IMR-90 (cell line): ENCODE measurements at regions not wholly inside any gene's neighbourhood (a gene's known extent, or its start where the extent isn't known, plus 50 kb on each side); places are given as distances from the start of the nearest gene placed in this dataset.

Experiments
- ATAC-seq: fragments of 200-7000 bp; cut with Tn5 transposase; 2 replicates; pipeline ENCODE4 v1.9.1; 2020; ENCODE audit warnings: low read depth, mild to moderate bottlenecking, moderate library complexity
- BruUV-seq: library from RNA; stranded (reverse); fragments of 400-500 nt; replicated peaks from 2 replicates; lab custom pipeline; 2021; lab: Mats Ljungman, UMichigan
- CTCF ChIA-PET: fragments of 300-600 bp; formaldehyde crosslinking; extraction: SDS; loops from one replicate; lab custom pipeline; 2021; ENCODE audit warnings: antibody characterized with exemption; lab: Yijun Ruan, JAX
- POLR2A ChIA-PET: fragments of 300-600 bp; sonication (Branson Sonifier 250); formaldehyde crosslinking; loops from one replicate; lab custom pipeline; 2022; ENCODE audit warnings: antibody characterized with exemption; ENCODE audit not compliant: unreplicated experiment; lab: Charles Lee
- DNase-seq: peaks from one replicate; pipeline ENCODE4 v3.0.0; 2013
- H2AFZ ChIP-seq: replicated peaks from 2 replicates; pipeline ENCODE3; 2013; ENCODE audit warnings: low read length, mild to moderate bottlenecking; ENCODE audit not compliant: poor library complexity
- H2AK5ac ChIP-seq: 2 replicates; pipeline ENCODE4 v1.6.1; 2013; ENCODE audit warnings: low read depth, low read length, inconsistent platforms
- H2AK9ac ChIP-seq: replicated peaks from 2 replicates; pipeline ENCODE3; 2013; ENCODE audit warnings: mild to moderate bottlenecking, low read depth, low read length, moderate library complexity; ENCODE audit not compliant: poor library complexity
- H2BK120ac ChIP-seq: 2 replicates; pipeline ENCODE4 v1.6.1; 2013; ENCODE audit warnings: low read depth, low read length, inconsistent platforms
- H2BK15ac ChIP-seq: 3 replicates; pipeline ENCODE4 v1.6.1; 2013; ENCODE audit warnings: low read depth, low read length, inconsistent platforms
- H2BK20ac ChIP-seq: 2 replicates; pipeline ENCODE4 v1.6.1; 2013; ENCODE audit warnings: low read depth, mild to moderate bottlenecking, inconsistent platforms, low read length, moderate library complexity
- H2BK5ac ChIP-seq: 2 replicates; pipeline ENCODE4 v1.6.1; 2013; ENCODE audit warnings: mild to moderate bottlenecking, low read depth, low read length, inconsistent platforms; ENCODE audit not compliant: poor library complexity, severe bottlenecking
- H3K14ac ChIP-seq: replicated peaks from 2 replicates; pipeline ENCODE4 v1.6.1; 2013; ENCODE audit warnings: low read depth, low read length, inconsistent platforms
- H3K18ac ChIP-seq: 2 replicates; pipeline ENCODE4 v1.6.1; 2013; ENCODE audit warnings: low read depth, low read length, control low read depth
- H3K23ac ChIP-seq: 2 replicates; pipeline ENCODE4 v1.6.1; 2013; ENCODE audit warnings: low read depth, low read length, inconsistent platforms
- H3K27ac ChIP-seq: 2 replicates; pipeline ENCODE4 v1.5.1; 2013; ENCODE audit warnings: mild to moderate bottlenecking, control low read depth, low read length; ENCODE audit not compliant: insufficient read depth
- H3K27me3 ChIP-seq: 2 replicates; pipeline ENCODE4 v1.6.1; 2013; ENCODE audit warnings: low read length; ENCODE audit not compliant: control insufficient read depth, insufficient read depth
- H3K36me3 ChIP-seq: 2 replicates; pipeline ENCODE4 v1.6.1; 2013; ENCODE audit warnings: low read length, mixed read lengths; ENCODE audit not compliant: control insufficient read depth, insufficient read depth
- H3K4ac ChIP-seq: 2 replicates; pipeline ENCODE4 v1.6.1; 2013; ENCODE audit warnings: low read depth, low read length, inconsistent platforms
- H3K4me1 ChIP-seq: 2 replicates; pipeline ENCODE4 v1.6.1; 2013; ENCODE audit warnings: low read length, mixed read lengths; ENCODE audit not compliant: control insufficient read depth, insufficient read depth
- H3K4me2 ChIP-seq: 2 replicates; pipeline ENCODE4 v1.6.1; 2013; ENCODE audit warnings: low read depth, mild to moderate bottlenecking, control low read depth, low read length, moderate library complexity
- H3K4me3 ChIP-seq: 2 replicates; pipeline ENCODE4 v1.5.1; 2013; ENCODE audit warnings: low read depth, mild to moderate bottlenecking, control low read depth, low read length, moderate library complexity; ENCODE audit not compliant: insufficient read depth
- H3K56ac ChIP-seq: 2 replicates; pipeline ENCODE4 v1.6.1; 2013; ENCODE audit warnings: low read length, inconsistent platforms; ENCODE audit not compliant: insufficient read depth; ENCODE audit errors: extremely low read depth
- H3K79me1 ChIP-seq, 2 experiments: 2 replicates each; pipeline ENCODE4 v1.6.1; 2013; ENCODE audit warnings: low read length in 2 of 2, inconsistent platforms in 1 of 2, low read depth in 1 of 2
- H3K9ac ChIP-seq: 2 replicates; pipeline ENCODE4 v1.6.1; 2013; ENCODE audit warnings: low read depth, low read length, control low read depth
- H3K9me1 ChIP-seq: 2 replicates; pipeline ENCODE4 v1.6.1; 2013; ENCODE audit warnings: low read length, inconsistent platforms; ENCODE audit not compliant: insufficient read depth
- H3K9me3 ChIP-seq: 2 replicates; pipeline ENCODE4 v1.6.1; 2013; ENCODE audit warnings: low read length; ENCODE audit not compliant: control insufficient read depth, insufficient read depth
- H4K20me1 ChIP-seq: 2 replicates; pipeline ENCODE4 v1.6.1; 2013; ENCODE audit warnings: low read length, inconsistent platforms; ENCODE audit not compliant: insufficient read depth
- H4K5ac ChIP-seq: 2 replicates; pipeline ENCODE4 v1.6.1; 2013; ENCODE audit warnings: mild to moderate bottlenecking, low read depth, low read length, control low read depth
- H4K8ac ChIP-seq, 2 experiments: 2 replicates each; pipeline ENCODE4 v1.6.1; 2013; ENCODE audit warnings: low read depth in 2 of 2, low read length in 2 of 2, control low read depth in 1 of 2, inconsistent platforms in 1 of 2
- H4K91ac ChIP-seq: 2 replicates; pipeline ENCODE4 v1.6.1; 2013; ENCODE audit warnings: low read depth, low read length, inconsistent platforms; ENCODE audit not compliant: insufficient read depth
- BHLHE40 ChIP-seq: fragments of 150-350 bp; IDR thresholded peaks from 2 replicates; pipeline ENCODE4 v1.6.1; 2016; ENCODE audit warnings: mild to moderate bottlenecking, low read depth, low read length
- CEBPB ChIP-seq: IDR thresholded peaks from 2 replicates; pipeline ENCODE4 v1.6.1; 2012; ENCODE audit warnings: low read depth, low read length, improper control_type of control experiment
- CHD1 ChIP-seq: IDR thresholded peaks from 2 replicates; pipeline ENCODE4 v1.6.1; 2012; ENCODE audit warnings: low read depth, low read length, improper control_type of control experiment
- CTCF ChIP-seq: conservative IDR thresholded peaks from 2 replicates; pipeline ENCODE4 v1.5.1; 2012; ENCODE audit warnings: mild to moderate bottlenecking, low read depth, low read length, improper control_type of control experiment
- ELK1 ChIP-seq: fragments of 150-350 bp; IDR thresholded peaks from 2 replicates; pipeline ENCODE4 v1.6.1; 2016; ENCODE audit warnings: low read depth, mild to moderate bottlenecking, low read length, moderate library complexity, borderline replicate concordance
- FOS ChIP-seq: fragments of 150-350 bp; IDR thresholded peaks from 2 replicates; pipeline ENCODE4 v1.6.1; 2016; ENCODE audit warnings: low read depth, low read length
- MAFK ChIP-seq: IDR thresholded peaks from 2 replicates; pipeline ENCODE4 v1.6.1; 2012; ENCODE audit warnings: low read depth, low read length, improper control_type of control experiment
- MAZ ChIP-seq: IDR thresholded peaks from 2 replicates; pipeline ENCODE4 v1.6.1; 2012; ENCODE audit warnings: low read depth, mild to moderate bottlenecking, low read length, improper control_type of control experiment, moderate library complexity, borderline replicate concordance
- MXI1 ChIP-seq: IDR thresholded peaks from 2 replicates; pipeline ENCODE4 v1.6.1; 2012; ENCODE audit warnings: low read depth, mild to moderate bottlenecking, low read length, moderate library complexity, borderline replicate concordance
- NFE2L2 ChIP-seq: fragments of 150-350 bp; IDR thresholded peaks from 2 replicates; pipeline ENCODE4 v1.6.1; 2016; ENCODE audit warnings: low read depth, mild to moderate bottlenecking, low read length
- POLR2A ChIP-seq: IDR thresholded peaks from 2 replicates; pipeline ENCODE4 v1.6.1; 2012; ENCODE audit warnings: mild to moderate bottlenecking, low read depth, low read length
- RAD21 ChIP-seq: IDR thresholded peaks from 2 replicates; pipeline ENCODE4 v1.6.1; 2012; ENCODE audit warnings: low read length, improper control_type of control experiment
- RCOR1 ChIP-seq: IDR thresholded peaks from 2 replicates; pipeline ENCODE4 v1.6.1; 2012; ENCODE audit warnings: mild to moderate bottlenecking, low read length, improper control_type of control experiment; ENCODE audit not compliant: insufficient replicate concordance
- RFX5 ChIP-seq: IDR thresholded peaks from 2 replicates; pipeline ENCODE4 v1.8.0; 2012; ENCODE audit warnings: low read depth, mild to moderate bottlenecking, low read length, moderate library complexity
- SMC3 ChIP-seq: fragments of 150-350 bp; IDR thresholded peaks from 2 replicates; pipeline ENCODE4 v1.6.1; 2016; ENCODE audit warnings: low read depth, mild to moderate bottlenecking, antibody characterized with exemption, low read length, moderate library complexity
- WGBS, 2 experiments: methylation state at CpG; one replicate each; pipeline versions ENCODE4 v1.1.5 to v1.1.7; 2013; ENCODE audit warnings: missing lambda C conversion rate in 2 of 2; ENCODE audit not compliant: insufficient read length in 1 of 2; ENCODE audit errors: extremely low coverage in 2 of 2; 5-methylcytosine and 5-hydroxymethylcytosine counted together
- dilution Hi-C: fragments of 300-500 bp; cut with HindIII; formaldehyde crosslinking; loops from one replicate; pipeline ENCODE4 v1.14.3; 2018; ENCODE audit warnings: low sequenced_read_pairs; ENCODE audit not compliant: unreplicated experiment
- in situ Hi-C: fragments of 300-500 bp; cut with MboI; formaldehyde crosslinking; loops from 3 replicates; pipeline ENCODE4 v1.14.3; 2019; ENCODE audit warnings: low sequenced_read_pairs, inconsistent platforms, mixed read lengths
- intact Hi-C: fragments of 100-400 bp; cut with micrococcal nuclease; formaldehyde crosslinking; loops from 2 replicates; pipeline ENCODE4 v1.10.0; 2022
- TF ChIP-seq, protein P1 (sequence below): fragments of 150-350 bp; IDR thresholded peaks from 2 replicates; pipeline ENCODE4 v1.6.1; 2017; ENCODE audit warnings: mild to moderate bottlenecking, antibody characterized with exemption, low read length, low read depth

- H2AK5ac ChIP-seq, result no peak overlapping the region
- no peak overlapping the region for H2BK15ac ChIP-seq
- H3K27ac ChIP-seq, result no peak overlapping the region
- H3K56ac ChIP-seq, result no peak overlapping the region
- no peaks in the 10 kb centered on the region for H3K9me1 ChIP-seq
- no peak overlapping the region for H2BK120ac ChIP-seq
- no peak for ATAC-seq
- no peak overlapping the region for H2AFZ ChIP-seq
- no peak overlapping the region for H4K91ac ChIP-seq
- peaks cover 67% of the 10 kb centered on the region for H3K9me3 ChIP-seq
- no peak for DNase-seq
- no peak for TF ChIP-seq ELK1
- no peak for TF ChIP-seq FOS
- no peak for TF ChIP-seq MAFK
- no peak for TF ChIP-seq CHD1
- TF ChIP-seq NFE2L2, result no peak
- TF ChIP-seq MXI1, result no peak
- TF ChIP-seq POLR2A, result no peak
- TF ChIP-seq, protein P1, sequence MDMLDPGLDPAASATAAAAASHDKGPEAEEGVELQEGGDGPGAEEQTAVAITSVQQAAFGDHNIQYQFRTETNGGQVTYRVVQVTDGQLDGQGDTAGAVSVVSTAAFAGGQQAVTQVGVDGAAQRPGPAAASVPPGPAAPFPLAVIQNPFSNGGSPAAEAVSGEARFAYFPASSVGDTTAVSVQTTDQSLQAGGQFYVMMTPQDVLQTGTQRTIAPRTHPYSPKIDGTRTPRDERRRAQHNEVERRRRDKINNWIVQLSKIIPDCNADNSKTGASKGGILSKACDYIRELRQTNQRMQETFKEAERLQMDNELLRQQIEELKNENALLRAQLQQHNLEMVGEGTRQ, result no peak
- no peak for TF ChIP-seq RFX5
- TF ChIP-seq RCOR1, result no peak
- TF ChIP-seq RAD21, result no peak
- no peak for TF ChIP-seq CTCF
- no peak for TF ChIP-seq CEBPB
- no peak for TF ChIP-seq BHLHE40
- no peak for TF ChIP-seq SMC3
- TF ChIP-seq MAZ, result no peak
- no peak overlapping the region for H2AK9ac ChIP-seq
- no peak overlapping the region for H4K5ac ChIP-seq
- intact Hi-C loops (no loop called here), dilution Hi-C loops (no loop called here), in situ Hi-C loops (no loop called here)
- H3K4ac ChIP-seq, result no peak overlapping the region
- no peaks in the 10 kb centered on the region for H4K20me1 ChIP-seq
- ChIA-PET POLR2A (no interaction called here), CTCF (no interaction called here)
- H4K8ac ChIP-seq, result no peak overlapping the region
- no peaks in the 10 kb centered on the region for H3K27me3 ChIP-seq
- no peak overlapping the region for H3K14ac ChIP-seq
- 45% methylated on average over 5 of the region's 29 CpGs; no CpG with 5 or more reads in 1 of the 2 experiments for WGBS, 2 experiments
- BruUV-seq, result no TSS peak
- H3K23ac ChIP-seq, result no peak overlapping the region
- H3K4me2 ChIP-seq, result no peak overlapping the region
- H3K4me1 ChIP-seq, result no peaks in the 10 kb centered on the region
- no peak overlapping the region for H2BK20ac ChIP-seq
- H3K9ac ChIP-seq, result no peak overlapping the region
- no peak overlapping the region for H3K4me3 ChIP-seq
- H3K36me3 ChIP-seq, result no peaks in the 10 kb centered on the region
- no peak overlapping the region for H2BK5ac ChIP-seq
- H3K79me1 ChIP-seq, result no peaks in the 10 kb centered on the region
- H3K18ac ChIP-seq, result no peak overlapping the region
Observed at GRCh38 chr6:167574431-167575151, 249.7 kb downstream of the TTLL2 start.
